GM13977 (cell line): ENCODE measurements at regions not wholly inside any gene's neighbourhood (a gene's known extent, or its start where the extent isn't known, plus 50 kb on each side); places are given as distances from the start of the nearest gene placed in this dataset.

Experiments used
- DNase-seq: peaks from one replicate; pipeline ENCODE4 v3.0.0; 2012; ENCODE audit warnings: low spot score
- in situ Hi-C: fragments of 300-500 bp; cut with MboI; formaldehyde crosslinking; loops from one replicate; pipeline ENCODE4 v1.12.0; 2022; ENCODE audit warnings: low sequenced_read_pairs, low pct_unique_long_range_greater_than_20kb, mixed read lengths, inconsistent platforms; ENCODE audit not compliant: unreplicated experiment
- TF ChIP-seq, protein P1 (sequence below): IDR thresholded peaks from 2 replicates; pipeline ENCODE4 v1.5.1; 2012; ENCODE audit warnings: mild to moderate bottlenecking, control low read depth; ENCODE audit not compliant: insufficient read depth; ENCODE audit errors: extremely low read depth, missing control alignments

DNA sequence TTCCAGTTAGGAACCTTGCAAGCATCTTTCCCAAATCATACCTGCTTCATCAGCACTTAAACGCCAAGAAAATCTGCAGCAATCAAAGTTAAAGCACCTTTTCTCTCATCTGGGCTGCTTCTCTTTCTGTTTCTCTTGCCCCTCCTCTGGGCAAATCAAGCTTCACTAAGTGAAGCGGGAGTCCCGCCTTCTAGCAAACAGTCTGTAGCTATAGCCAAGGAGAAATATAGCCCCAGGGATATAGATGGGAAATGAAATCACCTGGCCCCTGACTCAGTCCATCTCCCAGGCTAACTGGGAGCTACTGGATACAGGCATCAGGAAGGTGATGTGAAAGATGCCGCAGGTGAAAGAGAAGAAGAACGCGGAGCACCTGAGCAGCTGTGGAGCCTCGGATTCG, 481.9 kb downstream of the C6orf118 start:
- DNase-seq: no peak

GRCh38 chr6:164826831-164827468, 482.5 kb downstream of the C6orf118 start:
- TF ChIP-seq, protein P1, sequence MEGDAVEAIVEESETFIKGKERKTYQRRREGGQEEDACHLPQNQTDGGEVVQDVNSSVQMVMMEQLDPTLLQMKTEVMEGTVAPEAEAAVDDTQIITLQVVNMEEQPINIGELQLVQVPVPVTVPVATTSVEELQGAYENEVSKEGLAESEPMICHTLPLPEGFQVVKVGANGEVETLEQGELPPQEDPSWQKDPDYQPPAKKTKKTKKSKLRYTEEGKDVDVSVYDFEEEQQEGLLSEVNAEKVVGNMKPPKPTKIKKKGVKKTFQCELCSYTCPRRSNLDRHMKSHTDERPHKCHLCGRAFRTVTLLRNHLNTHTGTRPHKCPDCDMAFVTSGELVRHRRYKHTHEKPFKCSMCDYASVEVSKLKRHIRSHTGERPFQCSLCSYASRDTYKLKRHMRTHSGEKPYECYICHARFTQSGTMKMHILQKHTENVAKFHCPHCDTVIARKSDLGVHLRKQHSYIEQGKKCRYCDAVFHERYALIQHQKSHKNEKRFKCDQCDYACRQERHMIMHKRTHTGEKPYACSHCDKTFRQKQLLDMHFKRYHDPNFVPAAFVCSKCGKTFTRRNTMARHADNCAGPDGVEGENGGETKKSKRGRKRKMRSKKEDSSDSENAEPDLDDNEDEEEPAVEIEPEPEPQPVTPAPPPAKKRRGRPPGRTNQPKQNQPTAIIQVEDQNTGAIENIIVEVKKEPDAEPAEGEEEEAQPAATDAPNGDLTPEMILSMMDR: no peak
- in situ Hi-C loops: no loop called here
- DNase-seq: no peak

More for the DNA sequence above, 481.9 kb downstream of the C6orf118 start:
- TF ChIP-seq, protein P1: no peak
- in situ Hi-C loops: no loop called here

- in situ Hi-C loops: no loop called here
Observed at GRCh38 chr6:164825386-164825785, 484.0 kb downstream of the C6orf118 start.

GRCh38 chr6:164817662-164818061, 491.7 kb downstream of the C6orf118 start:
- TF ChIP-seq, protein P1: no peak
- in situ Hi-C loops: no loop called here
- DNase-seq: no peak

More at GRCh38 chr6:164825386-164825785, 484.0 kb downstream of the C6orf118 start:
- TF ChIP-seq, protein P1: no peak
- DNase-seq: no peak

DNA sequence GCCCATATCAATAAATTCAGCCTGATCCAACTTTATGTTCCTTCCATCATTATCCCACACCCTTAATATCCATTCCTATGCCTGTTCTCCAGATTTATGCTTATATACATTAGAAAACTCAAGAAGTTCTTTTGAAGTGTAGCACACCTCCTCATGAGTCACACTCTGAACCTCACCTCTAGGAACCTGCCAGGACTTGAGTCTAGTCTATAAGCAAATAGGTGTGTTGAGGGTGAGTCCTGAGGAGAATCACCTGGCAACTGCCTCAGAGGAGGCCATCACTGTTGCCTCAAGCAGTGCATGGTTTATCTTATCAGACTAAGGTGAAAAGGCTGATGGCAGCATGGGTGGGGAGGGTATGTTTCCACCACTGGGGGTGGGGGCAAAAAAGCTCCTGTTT, 496.7 kb downstream of the C6orf118 start:
- DNase-seq: no peak
- TF ChIP-seq, protein P1: no peak
- in situ Hi-C loops: no loop called here

GRCh38 chr6:164807125-164807524, 502.3 kb downstream of the C6orf118 start:
- TF ChIP-seq, protein P1: no peak
- in situ Hi-C loops: no loop called here
- DNase-seq: no peak
